ENCODE measurements at regions not wholly inside any gene's neighbourhood (a gene's known extent, or its start where the extent isn't known, plus 50 kb on each side); places are given as distances from the start of the nearest gene placed in this dataset.

DNA sequence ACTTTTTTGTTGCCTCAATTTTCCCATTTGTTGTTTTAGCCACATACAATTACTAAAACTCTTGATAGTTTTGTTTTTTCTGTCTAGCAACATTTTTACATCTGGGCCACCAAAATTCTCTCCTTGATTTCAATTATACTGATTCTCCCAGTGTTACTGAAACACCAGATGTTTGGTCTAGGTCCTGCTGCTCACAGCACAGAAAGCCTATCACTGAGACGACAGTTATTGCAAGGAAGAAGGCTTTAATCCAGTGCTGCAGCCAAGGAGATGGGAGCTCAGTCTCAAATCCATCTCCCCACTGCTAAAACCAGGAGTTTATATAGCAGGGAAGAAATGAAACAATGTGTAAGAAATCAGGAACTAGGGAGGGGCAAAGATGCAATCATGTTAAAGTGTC lies 837.7 kb upstream of the CNTN5 start:
- H3K4me3 ChIP-seq (ENCODE audit: low read depth, low read length, poor library complexity, severe bottlenecking): no peak overlapping the region
- no peak overlapping the region for H2AFZ ChIP-seq (ENCODE audit: low read length)

DNA sequence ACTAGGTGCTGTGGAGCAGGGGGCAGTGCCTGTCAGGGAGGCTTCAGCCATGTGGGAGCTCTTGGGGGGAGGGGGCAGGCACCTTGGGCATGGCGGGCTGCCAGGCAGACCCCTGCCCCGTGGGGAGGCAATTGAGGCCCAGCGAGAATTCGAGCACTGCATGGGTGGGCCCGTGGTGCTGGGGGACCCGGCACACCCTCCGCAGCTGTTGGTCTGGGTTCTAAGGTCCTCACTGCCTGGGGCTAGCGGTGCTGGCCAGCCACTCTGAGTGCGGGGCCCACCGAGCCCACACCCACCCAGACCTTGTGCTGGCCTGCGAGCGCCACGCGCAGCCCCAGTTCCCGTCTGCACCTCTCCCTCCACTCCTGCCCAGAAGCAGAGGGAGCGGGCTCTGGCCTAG lies 835.5 kb upstream of the CNTN5 start:
- Histone ChIP-seq H4K20me1 (ENCODE audit: insufficient read depth, low read length) (no peaks in the 10 kb centered on the region), H3K79me2 (ENCODE audit: insufficient read depth, low read length) (no peaks in the 10 kb centered on the region), H3K4me3 (ENCODE audit: low read depth, low read length, poor library complexity, severe bottlenecking) (no peak overlapping the region), H3K27ac (ENCODE audit: low read depth, low read length, poor library complexity, severe bottlenecking) (no peak overlapping the region), H3F3A (ENCODE audit: insufficient read depth, low read length) (no peaks in the 10 kb centered on the region), H3K4me1 (ENCODE audit: insufficient read depth, low read length, severe bottlenecking) (no peaks in the 10 kb centered on the region), H3K9ac (ENCODE audit: low read length) (no peak overlapping the region), H3K9me3 (ENCODE audit: low read length) (no peaks in the 10 kb centered on the region), H3K36me3 (ENCODE audit: insufficient read depth, low read length) (no peaks in the 10 kb centered on the region), H2AFZ (ENCODE audit: low read length) (no peak overlapping the region), H3K9me2 (ENCODE audit: low read depth, low read length) (no peaks in the 10 kb centered on the region), H3K4me2 (ENCODE audit: low read length) (no peak overlapping the region), H3K27me3 (ENCODE audit: insufficient read depth, low read length) (no peaks in the 10 kb centered on the region)
- TF ChIP-seq EZH2 (IDR thresholded peaks at IDR 0.05; ENCODE audit: borderline replicate concordance, low read length): no peak
- TF ChIP-seq, protein P1, sequence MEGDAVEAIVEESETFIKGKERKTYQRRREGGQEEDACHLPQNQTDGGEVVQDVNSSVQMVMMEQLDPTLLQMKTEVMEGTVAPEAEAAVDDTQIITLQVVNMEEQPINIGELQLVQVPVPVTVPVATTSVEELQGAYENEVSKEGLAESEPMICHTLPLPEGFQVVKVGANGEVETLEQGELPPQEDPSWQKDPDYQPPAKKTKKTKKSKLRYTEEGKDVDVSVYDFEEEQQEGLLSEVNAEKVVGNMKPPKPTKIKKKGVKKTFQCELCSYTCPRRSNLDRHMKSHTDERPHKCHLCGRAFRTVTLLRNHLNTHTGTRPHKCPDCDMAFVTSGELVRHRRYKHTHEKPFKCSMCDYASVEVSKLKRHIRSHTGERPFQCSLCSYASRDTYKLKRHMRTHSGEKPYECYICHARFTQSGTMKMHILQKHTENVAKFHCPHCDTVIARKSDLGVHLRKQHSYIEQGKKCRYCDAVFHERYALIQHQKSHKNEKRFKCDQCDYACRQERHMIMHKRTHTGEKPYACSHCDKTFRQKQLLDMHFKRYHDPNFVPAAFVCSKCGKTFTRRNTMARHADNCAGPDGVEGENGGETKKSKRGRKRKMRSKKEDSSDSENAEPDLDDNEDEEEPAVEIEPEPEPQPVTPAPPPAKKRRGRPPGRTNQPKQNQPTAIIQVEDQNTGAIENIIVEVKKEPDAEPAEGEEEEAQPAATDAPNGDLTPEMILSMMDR (IDR thresholded peaks at IDR 0.05; ENCODE audit: low read length): no peak

More for the DNA sequence above, 837.7 kb upstream of the CNTN5 start:
- no peaks in the 10 kb centered on the region for H3K36me3 ChIP-seq (ENCODE audit: insufficient read depth, low read length)
- no peaks in the 10 kb centered on the region for H3K79me2 ChIP-seq (ENCODE audit: insufficient read depth, low read length)
- no peak overlapping the region for H3K9ac ChIP-seq (ENCODE audit: low read length)
- no peak overlapping the region for H3K4me2 ChIP-seq (ENCODE audit: low read length)
- TF ChIP-seq EZH2 (IDR thresholded peaks at IDR 0.05; ENCODE audit: borderline replicate concordance, low read length): no peak
- TF ChIP-seq, protein P1 (IDR thresholded peaks at IDR 0.05; ENCODE audit: low read length): no peak
- no peaks in the 10 kb centered on the region for H3K27me3 ChIP-seq (ENCODE audit: insufficient read depth, low read length)
- no peak overlapping the region for H3K27ac ChIP-seq (ENCODE audit: low read depth, low read length, poor library complexity, severe bottlenecking)
- no peaks in the 10 kb centered on the region for H3K9me2 ChIP-seq (ENCODE audit: low read depth, low read length)
- no peaks in the 10 kb centered on the region for H3K9me3 ChIP-seq (ENCODE audit: low read length)
- H4K20me1 ChIP-seq (ENCODE audit: insufficient read depth, low read length): no peaks in the 10 kb centered on the region
- H3K4me1 ChIP-seq (ENCODE audit: insufficient read depth, low read length, severe bottlenecking): no peaks in the 10 kb centered on the region
- no peaks in the 10 kb centered on the region for H3F3A ChIP-seq (ENCODE audit: insufficient read depth, low read length)

DNA sequence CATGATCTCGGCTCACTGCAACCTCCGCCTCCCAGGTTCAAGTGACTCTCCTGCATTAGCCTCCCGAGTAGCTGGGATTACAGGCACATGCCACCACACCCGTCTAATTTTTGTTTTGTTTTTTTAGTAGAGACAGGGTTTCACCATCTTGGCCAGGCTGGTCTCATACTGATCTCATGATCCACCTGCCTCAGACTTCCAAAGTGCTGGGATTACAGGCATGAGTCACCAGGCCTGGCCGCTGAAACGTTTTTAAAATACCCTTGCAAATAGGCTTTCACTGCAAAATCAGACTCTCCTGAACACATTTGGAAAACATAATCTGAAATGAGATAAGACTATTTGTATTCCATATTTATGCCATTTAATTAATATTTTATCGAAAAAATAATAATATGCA lies 826.1 kb upstream of the CNTN5 start:
- no peaks in the 10 kb centered on the region for H3K4me1 ChIP-seq (ENCODE audit: insufficient read depth, low read length, severe bottlenecking)
- TF ChIP-seq EZH2 (IDR thresholded peaks at IDR 0.05; ENCODE audit: borderline replicate concordance, low read length): no peak
- TF ChIP-seq, protein P1 (IDR thresholded peaks at IDR 0.05; ENCODE audit: low read length): no peak
- no peaks in the 10 kb centered on the region for H3K9me3 ChIP-seq (ENCODE audit: low read length)
- H2AFZ ChIP-seq (ENCODE audit: low read length): no peak overlapping the region
- no peaks in the 10 kb centered on the region for H3K79me2 ChIP-seq (ENCODE audit: insufficient read depth, low read length)
- no peaks in the 10 kb centered on the region for H4K20me1 ChIP-seq (ENCODE audit: insufficient read depth, low read length)
- H3K27me3 ChIP-seq (ENCODE audit: insufficient read depth, low read length): no peaks in the 10 kb centered on the region
- H3K27ac ChIP-seq (ENCODE audit: low read depth, low read length, poor library complexity, severe bottlenecking): no peak overlapping the region
- no peak overlapping the region for H3K4me3 ChIP-seq (ENCODE audit: low read depth, low read length, poor library complexity, severe bottlenecking)
- no peaks in the 10 kb centered on the region for H3K9me2 ChIP-seq (ENCODE audit: low read depth, low read length)
- no peaks in the 10 kb centered on the region for H3F3A ChIP-seq (ENCODE audit: insufficient read depth, low read length)
- no peak overlapping the region for H3K9ac ChIP-seq (ENCODE audit: low read length)
- no peaks in the 10 kb centered on the region for H3K36me3 ChIP-seq (ENCODE audit: insufficient read depth, low read length)
- H3K4me2 ChIP-seq (ENCODE audit: low read length): no peak overlapping the region
